PC-3 (cell line): ENCODE measurements at regions not wholly inside any gene's neighbourhood (a gene's known extent, or its start where the extent isn't known, plus 50 kb on each side); places are given as distances from the start of the nearest gene placed in this dataset.

Source experiments
- ATAC-seq: fragments of 200-7000 bp; cut with Tn5 transposase; 2 replicates; pipeline ENCODE4 v1.9.1; 2020; ENCODE audit warnings: mild to moderate bottlenecking, moderate library complexity
- BruUV-seq: library from RNA; stranded (reverse); fragments of 400-500 nt; replicated peaks from 2 replicates; lab custom pipeline; 2021; lab: Mats Ljungman, UMichigan
- CTCF ChIA-PET: fragments of 300-600 bp; sonication (Branson Sonifier 250); formaldehyde crosslinking; loops from one replicate; lab custom pipeline; 2022; ENCODE audit warnings: antibody characterized with exemption; lab: Charles Lee
- POLR2A ChIA-PET: fragments of 300-600 bp; sonication (Branson Sonifier 250); formaldehyde crosslinking; loops from one replicate; lab custom pipeline; 2022; ENCODE audit warnings: antibody characterized with exemption; ENCODE audit not compliant: unreplicated experiment; lab: Charles Lee
- DNase-seq: peaks from one replicate; pipeline ENCODE4 v3.0.0-alpha.2; 2015
- H2AFZ ChIP-seq: fragments of 300-600 bp; sonication (generic); 2 replicates; pipeline ENCODE4 v1.6.0; 2016; ENCODE audit warnings: antibody characterized with exemption, low read length
- H3F3A ChIP-seq: fragments of 300-600 bp; sonication (generic); one replicate; pipeline ENCODE4 v1.6.0; 2017; ENCODE audit warnings: antibody characterized with exemption, low read length, control low read depth, mild to moderate bottlenecking; ENCODE audit not compliant: unreplicated experiment
- H3K27ac ChIP-seq: fragments of 300-600 bp; sonication (generic); 2 replicates; pipeline ENCODE4 v1.5.1; 2016; ENCODE audit warnings: mild to moderate bottlenecking, low read length
- H3K27me3 ChIP-seq: fragments of 300-600 bp; sonication (generic); 2 replicates; pipeline ENCODE4 v1.6.1; 2016; ENCODE audit warnings: low read length, mixed read lengths
- H3K36me3 ChIP-seq: fragments of 300-600 bp; sonication (generic); 2 replicates; pipeline ENCODE4 v1.6.1; 2016; ENCODE audit warnings: low read depth, mixed run types, low read length, mixed read lengths
- H3K4me1 ChIP-seq: fragments of 300-600 bp; sonication (generic); 2 replicates; pipeline ENCODE4 v1.5.1; 2016; ENCODE audit warnings: low read length; ENCODE audit not compliant: insufficient read depth
- H3K4me2 ChIP-seq: fragments of 300-600 bp; sonication (generic); 2 replicates; pipeline ENCODE4 v1.6.0; 2016; ENCODE audit warnings: low read length
- H3K4me3 ChIP-seq: fragments of 300-600 bp; sonication (generic); 2 replicates; pipeline ENCODE4 v1.5.1; 2016; ENCODE audit warnings: mild to moderate bottlenecking, low read length, mixed read lengths
- H3K79me2 ChIP-seq: fragments of 300-600 bp; sonication (generic); 2 replicates; pipeline ENCODE4 v1.6.1; 2017; ENCODE audit warnings: low read length, mixed read lengths
- H3K9ac ChIP-seq: fragments of 300-600 bp; sonication (generic); 2 replicates; pipeline ENCODE4 v1.6.0; 2016; ENCODE audit warnings: mild to moderate bottlenecking, low read length
- H3K9me2 ChIP-seq: fragments of 300-600 bp; sonication (generic); replicated peaks from 2 replicates; pipeline ENCODE4 v1.6.1; 2016; ENCODE audit warnings: mixed run types, low read length, mixed read lengths
- H3K9me3 ChIP-seq: fragments of 300-600 bp; sonication (generic); 2 replicates; pipeline ENCODE4 v1.6.1; 2016; ENCODE audit warnings: low read length, mixed read lengths
- H4K20me1 ChIP-seq: fragments of 300-600 bp; sonication (generic); 2 replicates; pipeline ENCODE4 v1.6.1; 2016; ENCODE audit warnings: low read length, mixed read lengths
- EZH2 ChIP-seq: fragments of 300-600 bp; sonication (generic); IDR thresholded peaks from one replicate; pipeline ENCODE4 v1.6.1; 2017; ENCODE audit warnings: antibody characterized with exemption, mild to moderate bottlenecking, low read length; ENCODE audit not compliant: unreplicated experiment
- EZH2phosphoT487 ChIP-seq: fragments of 300-600 bp; sonication (generic); IDR thresholded peaks from 2 replicates; pipeline ENCODE4 v1.6.1; 2018; ENCODE audit warnings: mild to moderate bottlenecking, antibody characterized with exemption, low read length, borderline replicate concordance
- intact Hi-C: fragments of 100-400 bp; cut with micrococcal nuclease; formaldehyde crosslinking; loops from 2 replicates; pipeline ENCODE4 v1.9.0; 2023
- TF ChIP-seq, protein P1 (sequence below): fragments of 300-600 bp; sonication (generic); conservative IDR thresholded peaks from 2 replicates; pipeline ENCODE4 v1.5.1; 2017; ENCODE audit warnings: antibody characterized with exemption, low read depth, mild to moderate bottlenecking, low read length

DNA sequence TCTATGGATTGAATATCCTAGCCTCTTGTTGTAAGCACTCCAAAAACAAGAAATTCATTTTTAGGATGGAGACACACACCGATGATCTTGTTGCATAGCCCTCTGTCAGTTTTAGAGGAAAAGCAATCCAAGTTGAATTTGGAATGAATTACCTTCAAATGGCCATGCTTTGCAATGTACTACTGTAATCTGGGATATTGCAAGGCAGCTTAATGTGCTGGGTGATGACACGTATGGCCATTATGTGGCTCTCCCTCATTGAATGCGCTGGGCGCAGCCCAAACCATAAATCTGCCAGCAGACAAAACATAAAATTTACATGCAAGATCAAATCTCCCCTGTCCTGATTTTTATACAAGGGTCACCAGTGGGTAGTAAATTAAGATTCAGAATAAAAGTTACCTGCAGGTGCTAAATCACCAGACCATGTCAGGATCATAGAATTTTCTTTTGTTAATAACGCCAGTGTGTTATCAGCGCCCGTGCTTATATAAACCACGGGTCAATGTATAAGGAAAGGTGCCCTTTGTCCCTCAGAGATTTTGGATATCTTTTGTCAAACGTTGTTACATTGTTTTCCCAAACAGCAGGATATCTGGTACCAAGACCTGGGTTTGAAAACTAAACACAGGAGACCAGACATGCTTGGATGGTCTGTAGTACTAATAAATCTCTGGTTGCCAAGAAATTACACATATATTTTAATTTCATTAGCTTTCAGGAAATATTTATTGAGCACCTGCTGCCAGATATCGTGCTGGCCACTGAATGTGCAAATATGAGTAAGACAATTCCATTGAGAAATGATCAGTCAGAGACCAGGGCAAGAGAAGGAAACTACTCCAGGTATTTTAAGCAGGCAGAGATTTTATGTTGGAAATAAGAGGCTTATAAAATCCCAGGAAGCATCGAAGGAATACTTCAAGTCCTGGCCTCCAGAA lies 237.1 kb downstream of the EBLN2 start:
- Histone ChIP-seq H4K20me1 (no peaks in the 10 kb centered on the region), H3K36me3 (no peaks in the 10 kb centered on the region), H3K4me3 (no peak overlapping the region), H3K79me2 (no peaks in the 10 kb centered on the region), H3K9me2 (no peaks in the 10 kb centered on the region), H3K9ac (no peak overlapping the region), H3K27ac (no peak overlapping the region), H3F3A (no peaks in the 10 kb centered on the region), H2AFZ (no peak overlapping the region), H3K27me3 (peaks cover 81% of the 10 kb centered on the region), H3K9me3 (no peaks in the 10 kb centered on the region), H3K4me1 (no peaks in the 10 kb centered on the region), H3K4me2 (no peak overlapping the region)
- no TSS peak for BruUV-seq
- intact Hi-C loops, result no loop called here
- ChIA-PET POLR2A (no interaction called here), CTCF (no interaction called here)
- no peak for DNase-seq
- TF ChIP-seq, protein P1, sequence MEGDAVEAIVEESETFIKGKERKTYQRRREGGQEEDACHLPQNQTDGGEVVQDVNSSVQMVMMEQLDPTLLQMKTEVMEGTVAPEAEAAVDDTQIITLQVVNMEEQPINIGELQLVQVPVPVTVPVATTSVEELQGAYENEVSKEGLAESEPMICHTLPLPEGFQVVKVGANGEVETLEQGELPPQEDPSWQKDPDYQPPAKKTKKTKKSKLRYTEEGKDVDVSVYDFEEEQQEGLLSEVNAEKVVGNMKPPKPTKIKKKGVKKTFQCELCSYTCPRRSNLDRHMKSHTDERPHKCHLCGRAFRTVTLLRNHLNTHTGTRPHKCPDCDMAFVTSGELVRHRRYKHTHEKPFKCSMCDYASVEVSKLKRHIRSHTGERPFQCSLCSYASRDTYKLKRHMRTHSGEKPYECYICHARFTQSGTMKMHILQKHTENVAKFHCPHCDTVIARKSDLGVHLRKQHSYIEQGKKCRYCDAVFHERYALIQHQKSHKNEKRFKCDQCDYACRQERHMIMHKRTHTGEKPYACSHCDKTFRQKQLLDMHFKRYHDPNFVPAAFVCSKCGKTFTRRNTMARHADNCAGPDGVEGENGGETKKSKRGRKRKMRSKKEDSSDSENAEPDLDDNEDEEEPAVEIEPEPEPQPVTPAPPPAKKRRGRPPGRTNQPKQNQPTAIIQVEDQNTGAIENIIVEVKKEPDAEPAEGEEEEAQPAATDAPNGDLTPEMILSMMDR, result no peak
- ATAC-seq, result no peak

DNA sequence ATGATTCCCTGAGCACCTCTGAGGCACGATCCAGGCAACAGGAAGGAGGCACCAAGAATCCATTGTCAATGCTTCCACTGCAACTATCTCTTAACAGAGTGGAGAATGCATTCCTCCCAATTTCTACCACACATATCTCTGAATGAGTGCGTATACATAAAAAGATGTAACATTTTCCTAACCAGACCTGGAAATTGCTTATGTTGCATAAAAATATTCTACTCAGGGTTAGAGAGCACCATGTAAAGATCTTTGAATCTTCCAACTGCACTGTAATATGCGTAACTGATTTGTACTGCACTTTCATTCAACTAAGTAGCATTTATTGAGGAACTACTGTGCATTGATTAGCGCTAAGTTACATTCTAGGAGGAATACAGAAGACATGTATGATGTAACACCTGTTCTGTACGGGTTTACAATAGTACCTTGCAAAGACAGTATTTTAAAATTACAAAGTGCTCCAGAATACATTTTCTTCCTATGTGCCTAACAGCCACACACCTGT lies 237.8 kb downstream of the EBLN2 start:
- Histone ChIP-seq H2AFZ (no peak overlapping the region), H3K4me3 (no peak overlapping the region), H3K27me3 (peaks cover 85% of the 10 kb centered on the region), H3K27ac (no peak overlapping the region), H3K36me3 (no peaks in the 10 kb centered on the region), H3K9ac (no peak overlapping the region), H4K20me1 (no peaks in the 10 kb centered on the region), H3F3A (no peaks in the 10 kb centered on the region), H3K4me2 (no peak overlapping the region), H3K9me2 (no peaks in the 10 kb centered on the region), H3K79me2 (no peaks in the 10 kb centered on the region), H3K9me3 (no peaks in the 10 kb centered on the region), H3K4me1 (no peaks in the 10 kb centered on the region)
- no peak for TF ChIP-seq EZH2phosphoT487
- no peak for TF ChIP-seq EZH2
- TF ChIP-seq, protein P1, result no peak
- intact Hi-C loops, result no loop called here
- POLR2A ChIA-PET, result no interaction called here
- ATAC-seq (no peak), DNase-seq (no peak)
- no TSS peak for BruUV-seq
- CTCF ChIA-PET, result no interaction called here
